ENCODE measurements at regions not wholly inside any gene's neighbourhood (a gene's known extent, or its start where the extent isn't known, plus 50 kb on each side); places are given as distances from the start of the nearest gene placed in this dataset.
A peak's percentile ranks its signal among the peaks of the same experiment; 100 is the strongest.

- DNase-seq: no peak
These were observed 551.4 kb downstream of the TBC1D4 start for GRCh38 chr13:74930402-74931165.

GRCh38 chr13:74929436-74929835 lies 552.5 kb downstream of the TBC1D4 start:
- DNase-seq: no peak

GRCh38 chr13:74927823-74928222 lies 554.1 kb downstream of the TBC1D4 start:
- DNase-seq: no peak

GRCh38 chr13:74922963-74923362 lies 559.0 kb downstream of the TBC1D4 start:
- DNase-seq: no peak

GRCh38 chr13:74921326-74921725 lies 560.6 kb downstream of the TBC1D4 start:
- no peak for DNase-seq

GRCh38 chr13:74920920-74921319 lies 561.0 kb downstream of the TBC1D4 start:
- peak; percentile 1 for DNase-seq

- DNase-seq: no peak
These were observed 561.6 kb downstream of the TBC1D4 start for GRCh38 chr13:74920361-74920760.

GRCh38 chr13:74919914-74920313 lies 562.1 kb downstream of the TBC1D4 start:
- DNase-seq: no peak

GRCh38 chr13:74912898-74913297 lies 569.1 kb downstream of the TBC1D4 start:
- no peak for DNase-seq

GRCh38 chr13:74910415-74910814 lies 571.6 kb downstream of the TBC1D4 start:
- no peak for DNase-seq

- no peak for DNase-seq
These were observed 574.2 kb downstream of the TBC1D4 start for GRCh38 chr13:74907788-74908187.

- DNase-seq: no peak
These were observed 577.4 kb downstream of the TBC1D4 start for GRCh38 chr13:74904556-74904955.

GRCh38 chr13:74895042-74895796 lies 586.8 kb downstream of the TBC1D4 start:
- no peak for DNase-seq

- DNase-seq: no peak
These were observed 589.9 kb downstream of the TBC1D4 start for GRCh38 chr13:74892096-74892495.

- DNase-seq: no peak
These were observed 590.4 kb downstream of the TBC1D4 start for GRCh38 chr13:74891610-74892009.

- DNase-seq: no peak
These were observed 592.6 kb downstream of the TBC1D4 start for GRCh38 chr13:74889321-74889720.

GRCh38 chr13:74886502-74886901 lies 595.5 kb downstream of the TBC1D4 start:
- DNase-seq: no peak

- no peak for DNase-seq
These were observed 598.1 kb downstream of the TBC1D4 start for GRCh38 chr13:74883834-74884233.

- no peak for DNase-seq
These were observed 610.4 kb downstream of the TBC1D4 start for GRCh38 chr13:74871369-74872070.

- no peak for DNase-seq
These were observed 611.1 kb downstream of the TBC1D4 start for GRCh38 chr13:74870865-74871264.

- no peak for DNase-seq
These were observed 612.1 kb downstream of the TBC1D4 start for GRCh38 chr13:74869846-74870245.

- DNase-seq: no peak
These were observed 613.9 kb downstream of the TBC1D4 start for GRCh38 chr13:74868049-74868448.

GRCh38 chr13:74867460-74867859 lies 614.5 kb downstream of the TBC1D4 start:
- DNase-seq: no peak

GRCh38 chr13:74866101-74866500 lies 615.9 kb downstream of the TBC1D4 start:
- DNase-seq: no peak
